Ascending aorta (tissue), 2 donors: ENCODE measurements at regions not wholly inside any gene's neighbourhood (a gene's known extent, or its start where the extent isn't known, plus 50 kb on each side); places are given as distances from the start of the nearest gene placed in this dataset.

Experiments used
- DNase-seq, 2 donors: peaks; one replicate each; pipeline ENCODE4 v3.0.0-alpha.2; 2019; ENCODE audit warnings: low spot score in 2 of 2
- H3K27ac ChIP-seq, 2 donors: fragments of 200-600 bp; sonication (generic); one replicate each; pipeline ENCODE4 v1.5.1; 2016 to 2017; ENCODE audit warnings: mild to moderate bottlenecking in 1 of 2
- H3K27me3 ChIP-seq: fragments of 200-600 bp; sonication (generic); one replicate; pipeline ENCODE4 v1.5.1; 2017
- H3K36me3 ChIP-seq, 2 donors: fragments of 200-600 bp; sonication (generic); one replicate each; pipeline ENCODE4 v1.5.1; 2016
- H3K4me1 ChIP-seq, 2 donors: fragments of 200-600 bp; sonication (generic); one replicate each; pipeline ENCODE4 v1.5.1; 2016 to 2017; ENCODE audit warnings: mild to moderate bottlenecking in 1 of 2
- H3K4me3 ChIP-seq, 2 donors: fragments of 200-600 bp; sonication (generic); one replicate each; pipeline ENCODE4 v1.5.1; 2016 to 2017; ENCODE audit warnings: mild to moderate bottlenecking in 1 of 2
- H3K9me3 ChIP-seq, 2 donors: fragments of 200-600 bp; sonication (generic); one replicate each; pipeline ENCODE4 v1.5.1; 2016
- intact Hi-C: fragments of 100-400 bp; cut with DNase I; formaldehyde crosslinking; loops from one replicate; pipeline ENCODE4 v1.15.1; 2023
- TF ChIP-seq, protein P1 (sequence below), 3 experiments: fragments of 200-600 bp in 2 of 3; fragments of 450-650 bp in 1 of 3; sonication (generic) in 2 of 3; IDR thresholded peaks; one replicate each; pipeline ENCODE4 v1.5.1; 2016 to 2019; ENCODE audit warnings: antibody characterized with exemption in 3 of 3, mild to moderate bottlenecking in 1 of 3, moderate library complexity in 1 of 3

DNA sequence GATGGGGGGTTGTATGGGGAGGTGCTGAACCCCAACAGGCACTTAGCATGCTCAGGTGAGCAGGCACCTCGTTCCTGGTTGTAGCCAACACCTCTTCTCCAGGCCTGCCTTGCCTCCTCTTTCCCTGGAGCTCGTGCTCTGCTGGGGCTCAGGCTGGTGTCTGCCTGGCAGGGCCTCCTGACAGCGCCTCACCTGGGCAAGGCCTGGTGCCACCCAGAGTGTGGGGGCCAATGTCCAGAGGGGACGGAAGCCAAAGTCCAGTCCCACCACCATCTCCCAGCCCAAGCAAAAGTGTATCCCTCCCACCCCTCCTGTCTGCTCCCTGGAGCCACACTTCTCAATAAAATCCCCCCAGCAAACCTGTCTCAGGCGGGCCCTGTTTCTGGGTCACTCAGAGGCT is 304.2 kb upstream of the TNRC6C start:
- DNase-seq: no peak
- TF ChIP-seq, protein P1, sequence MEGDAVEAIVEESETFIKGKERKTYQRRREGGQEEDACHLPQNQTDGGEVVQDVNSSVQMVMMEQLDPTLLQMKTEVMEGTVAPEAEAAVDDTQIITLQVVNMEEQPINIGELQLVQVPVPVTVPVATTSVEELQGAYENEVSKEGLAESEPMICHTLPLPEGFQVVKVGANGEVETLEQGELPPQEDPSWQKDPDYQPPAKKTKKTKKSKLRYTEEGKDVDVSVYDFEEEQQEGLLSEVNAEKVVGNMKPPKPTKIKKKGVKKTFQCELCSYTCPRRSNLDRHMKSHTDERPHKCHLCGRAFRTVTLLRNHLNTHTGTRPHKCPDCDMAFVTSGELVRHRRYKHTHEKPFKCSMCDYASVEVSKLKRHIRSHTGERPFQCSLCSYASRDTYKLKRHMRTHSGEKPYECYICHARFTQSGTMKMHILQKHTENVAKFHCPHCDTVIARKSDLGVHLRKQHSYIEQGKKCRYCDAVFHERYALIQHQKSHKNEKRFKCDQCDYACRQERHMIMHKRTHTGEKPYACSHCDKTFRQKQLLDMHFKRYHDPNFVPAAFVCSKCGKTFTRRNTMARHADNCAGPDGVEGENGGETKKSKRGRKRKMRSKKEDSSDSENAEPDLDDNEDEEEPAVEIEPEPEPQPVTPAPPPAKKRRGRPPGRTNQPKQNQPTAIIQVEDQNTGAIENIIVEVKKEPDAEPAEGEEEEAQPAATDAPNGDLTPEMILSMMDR (IDR thresholded peaks at IDR 0.05): no peak
- no peaks in the 10 kb centered on the region for H3K27me3 ChIP-seq
- no peaks in the 10 kb centered on the region for H3K9me3 ChIP-seq
- no peak overlapping the region for H3K4me3 ChIP-seq
- H3K4me1 ChIP-seq: no peaks in the 10 kb centered on the region
- intact Hi-C loops: no loop called here
- no peak overlapping the region for H3K27ac ChIP-seq
- H3K36me3 ChIP-seq: no peaks in the 10 kb centered on the region

DNA sequence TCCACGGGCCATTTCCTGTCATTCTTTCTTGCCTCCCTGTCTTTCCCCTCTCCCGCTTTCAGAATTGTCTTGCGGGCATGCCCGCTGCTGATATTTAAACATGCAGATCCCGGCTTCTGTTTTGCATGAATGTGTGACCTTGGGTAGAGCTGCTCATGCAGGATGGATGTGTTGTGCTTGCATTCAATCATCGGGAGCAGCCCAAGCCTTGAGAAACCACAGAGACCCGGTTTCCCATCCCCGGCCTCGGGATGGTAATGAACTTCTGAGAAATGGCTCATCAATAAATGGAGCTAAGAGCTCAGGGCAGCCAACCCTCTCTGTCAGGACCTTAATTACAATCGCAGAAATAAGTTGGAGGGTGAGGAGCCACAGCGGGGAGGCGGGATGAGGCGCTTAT is 303.7 kb upstream of the TNRC6C start:
- Histone ChIP-seq H3K27ac (no peak overlapping the region), H3K4me3 (no peak overlapping the region), H3K9me3 (no peaks in the 10 kb centered on the region), H3K27me3 (no peaks in the 10 kb centered on the region), H3K36me3 (no peaks in the 10 kb centered on the region), H3K4me1 (no peaks in the 10 kb centered on the region)
- TF ChIP-seq, protein P1 (IDR thresholded peaks at IDR 0.05): no peak
- no peak for DNase-seq
- intact Hi-C loops: no loop called here

DNA sequence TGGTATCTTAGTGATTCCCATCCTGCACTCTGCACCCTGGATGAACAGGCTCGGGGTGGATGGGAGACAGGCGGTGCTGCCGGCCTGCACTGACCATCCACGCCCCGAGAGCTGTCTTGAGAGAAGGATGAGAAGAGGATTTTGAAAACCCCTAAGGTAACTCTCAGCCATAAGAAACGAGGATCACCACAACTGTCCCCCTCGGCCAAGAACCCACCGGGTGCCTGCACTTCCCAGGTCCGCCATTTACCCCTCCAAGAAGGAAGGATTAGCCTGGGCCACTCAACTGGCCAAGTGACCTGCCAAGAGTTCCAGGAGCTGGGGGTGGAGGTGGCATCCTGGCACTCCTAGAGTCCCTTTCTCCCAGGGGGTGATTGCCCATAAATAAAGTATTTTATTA is 302.4 kb upstream of the TNRC6C start:
- H3K4me1 ChIP-seq: no peaks in the 10 kb centered on the region
- TF ChIP-seq, protein P1 (IDR thresholded peaks at IDR 0.05): no peak
- H3K9me3 ChIP-seq: no peaks in the 10 kb centered on the region
- intact Hi-C loops: no loop called here
- H3K36me3 ChIP-seq: no peaks in the 10 kb centered on the region
- H3K27ac ChIP-seq: no peak overlapping the region
- no peak overlapping the region for H3K4me3 ChIP-seq
- H3K27me3 ChIP-seq: no peaks in the 10 kb centered on the region
- no peak for DNase-seq

DNA sequence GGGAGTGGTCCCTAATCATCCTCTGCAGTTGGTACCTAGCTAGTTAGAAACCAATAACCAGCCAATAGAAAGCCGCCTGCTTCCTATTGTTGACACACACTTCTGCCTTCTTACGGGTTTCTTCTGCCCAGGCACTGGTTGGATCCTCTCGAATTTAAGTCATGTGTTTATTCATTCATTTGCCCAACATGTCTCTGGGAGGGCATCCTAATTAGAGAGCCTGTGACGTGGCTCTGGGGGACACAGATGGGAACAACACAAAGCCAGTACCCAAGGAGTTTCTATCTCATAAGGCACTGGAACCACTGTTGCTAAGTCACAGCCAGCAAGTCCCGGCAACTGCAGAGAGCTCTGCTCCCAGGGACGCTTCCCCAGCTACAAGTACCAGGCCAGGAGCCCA is 300.7 kb upstream of the TNRC6C start:
- TF ChIP-seq, protein P1 (IDR thresholded peaks at IDR 0.05): no peak
- no peak overlapping the region for H3K4me3 ChIP-seq
- intact Hi-C loops: no loop called here
- H3K4me1 ChIP-seq: no peaks in the 10 kb centered on the region
- no peaks in the 10 kb centered on the region for H3K9me3 ChIP-seq
- no peak overlapping the region for H3K27ac ChIP-seq
- H3K36me3 ChIP-seq: no peaks in the 10 kb centered on the region
- DNase-seq: no peak
- no peaks in the 10 kb centered on the region for H3K27me3 ChIP-seq

DNA sequence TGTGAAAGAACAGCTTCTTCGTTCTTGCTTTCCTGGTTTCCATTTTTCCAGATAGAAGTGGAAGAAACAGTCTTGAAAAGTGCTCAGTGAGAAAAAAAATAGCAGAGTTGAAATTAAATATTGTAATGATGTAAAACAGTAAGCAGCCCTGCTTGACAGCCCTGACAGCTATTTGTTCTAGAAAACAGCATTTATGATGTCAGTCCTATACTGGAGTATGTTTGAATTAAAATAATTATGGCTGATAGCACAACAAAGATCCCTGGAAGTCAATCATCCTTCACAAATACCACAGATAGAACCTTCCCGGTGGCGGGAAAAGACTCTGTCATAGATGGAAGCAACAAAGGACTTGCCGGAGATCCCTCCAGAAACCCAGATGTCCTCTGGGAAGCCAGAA is 298.0 kb upstream of the TNRC6C start:
- no peak overlapping the region for H3K27ac ChIP-seq
- no peaks in the 10 kb centered on the region for H3K9me3 ChIP-seq
- no peak for DNase-seq
- TF ChIP-seq, protein P1 (IDR thresholded peaks at IDR 0.05): no peak
- H3K36me3 ChIP-seq: no peaks in the 10 kb centered on the region
- H3K4me3 ChIP-seq: no peak overlapping the region
- H3K4me1 ChIP-seq: no peaks in the 10 kb centered on the region
- intact Hi-C loops: no loop called here
- H3K27me3 ChIP-seq: no peaks in the 10 kb centered on the region

DNA sequence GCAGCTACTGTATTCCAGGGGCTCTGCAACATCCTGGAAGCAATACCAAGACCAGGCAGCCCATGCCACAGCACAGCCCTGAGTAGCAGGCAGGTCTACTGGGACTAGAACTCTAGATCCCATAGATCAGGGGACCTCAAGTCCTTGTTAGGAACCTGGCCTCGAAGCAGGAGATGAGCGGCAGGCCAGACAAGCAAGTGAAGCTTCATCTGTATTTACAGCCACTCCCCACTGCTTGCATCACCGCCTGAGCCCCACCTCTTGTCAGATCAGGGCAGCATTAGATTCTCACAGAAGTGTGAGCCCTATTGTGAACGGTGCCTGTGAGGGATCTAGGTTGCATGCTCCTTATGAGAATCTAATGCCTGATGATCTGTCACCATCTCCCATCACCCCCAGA is 295.7 kb upstream of the TNRC6C start:
- TF ChIP-seq, protein P1 (IDR thresholded peaks at IDR 0.05): no peak
- no peak overlapping the region for H3K27ac ChIP-seq
- no peaks in the 10 kb centered on the region for H3K27me3 ChIP-seq
- no peaks in the 10 kb centered on the region for H3K36me3 ChIP-seq
- no peak for DNase-seq
- no peaks in the 10 kb centered on the region for H3K4me1 ChIP-seq
- no peaks in the 10 kb centered on the region for H3K9me3 ChIP-seq
- no peak overlapping the region for H3K4me3 ChIP-seq
- intact Hi-C loops: no loop called here
